ENCODE measurements at regions not wholly inside any gene's neighbourhood (a gene's known extent, or its start where the extent isn't known, plus 50 kb on each side); places are given as distances from the start of the nearest gene placed in this dataset.

GRCh38 chr2:392181-392925 lies 104.5 kb upstream of the ALKAL2 start (continued):
- TF ChIP-seq, protein P1, sequence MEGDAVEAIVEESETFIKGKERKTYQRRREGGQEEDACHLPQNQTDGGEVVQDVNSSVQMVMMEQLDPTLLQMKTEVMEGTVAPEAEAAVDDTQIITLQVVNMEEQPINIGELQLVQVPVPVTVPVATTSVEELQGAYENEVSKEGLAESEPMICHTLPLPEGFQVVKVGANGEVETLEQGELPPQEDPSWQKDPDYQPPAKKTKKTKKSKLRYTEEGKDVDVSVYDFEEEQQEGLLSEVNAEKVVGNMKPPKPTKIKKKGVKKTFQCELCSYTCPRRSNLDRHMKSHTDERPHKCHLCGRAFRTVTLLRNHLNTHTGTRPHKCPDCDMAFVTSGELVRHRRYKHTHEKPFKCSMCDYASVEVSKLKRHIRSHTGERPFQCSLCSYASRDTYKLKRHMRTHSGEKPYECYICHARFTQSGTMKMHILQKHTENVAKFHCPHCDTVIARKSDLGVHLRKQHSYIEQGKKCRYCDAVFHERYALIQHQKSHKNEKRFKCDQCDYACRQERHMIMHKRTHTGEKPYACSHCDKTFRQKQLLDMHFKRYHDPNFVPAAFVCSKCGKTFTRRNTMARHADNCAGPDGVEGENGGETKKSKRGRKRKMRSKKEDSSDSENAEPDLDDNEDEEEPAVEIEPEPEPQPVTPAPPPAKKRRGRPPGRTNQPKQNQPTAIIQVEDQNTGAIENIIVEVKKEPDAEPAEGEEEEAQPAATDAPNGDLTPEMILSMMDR (IDR thresholded peaks at IDR 0.05 in 2 of 3, conservative IDR thresholded peaks at IDR 0.05 in 1 of 3; ENCODE audit: borderline replicate concordance in 1 of 3, insufficient read depth in 1 of 3, low read depth in 2 of 3, low read length in 2 of 3), result no peak
- TF ChIP-seq SRF (IDR thresholded peaks at IDR 0.05; ENCODE audit: low read depth) (no peak), SIN3A (IDR thresholded peaks at IDR 0.05; ENCODE audit: low read depth) (no peak), ATF3 (IDR thresholded peaks at IDR 0.05) (no peak), SP1 (IDR thresholded peaks at IDR 0.05; ENCODE audit: low read depth) (no peak), JUND (IDR thresholded peaks at IDR 0.05) (no peak)

DNA sequence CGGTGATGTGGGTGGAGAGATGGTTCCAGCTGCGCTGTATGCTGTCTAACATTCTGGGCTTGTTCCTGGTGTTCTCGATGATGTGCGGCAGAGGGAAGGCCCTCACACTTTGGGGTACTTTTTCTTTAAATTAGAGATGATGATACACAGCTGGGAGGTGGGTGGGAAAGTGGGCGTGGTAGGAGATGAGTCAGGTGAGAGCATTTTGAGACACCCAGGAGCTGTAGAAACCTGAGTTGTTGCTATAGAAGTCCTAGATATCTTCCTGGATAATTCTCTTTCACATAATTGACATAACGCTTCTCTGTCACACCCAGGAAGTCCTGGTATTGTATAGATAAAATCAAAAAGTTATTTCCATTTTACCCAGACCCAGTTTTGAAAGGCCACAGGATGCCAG lies 103.8 kb upstream of the ALKAL2 start:
- Histone ChIP-seq H3K27ac (ENCODE audit: low read depth, low read length) (no peak overlapping the region), H3K9me2 (ENCODE audit: insufficient read depth) (no peaks in the 10 kb centered on the region), H2AFZ (ENCODE audit: low read depth, low read length, poor library complexity, severe bottlenecking) (no peak overlapping the region), H4K20me1 (ENCODE audit: insufficient read depth) (no peaks in the 10 kb centered on the region), H3K36me3 (ENCODE audit: control insufficient read depth in 1 of 2, insufficient read depth in 2 of 2, low read length in 2 of 2) (no peaks in the 10 kb centered on the region), H3K4me1 (ENCODE audit: control insufficient read depth in 1 of 2, insufficient read depth in 2 of 2, low read length in 2 of 2) (peaks cover 0 to 7% of the 10 kb centered on the region in 2 experiments; a peak in 2 of 4 replicates), H3K4me2 (ENCODE audit: low read length) (no peak overlapping the region), H3K9ac (ENCODE audit: low read length) (no peak overlapping the region), H3K79me2 (ENCODE audit: insufficient read depth, low read length) (no peaks in the 10 kb centered on the region), H3K4me3 (replicated peaks in 1 of 2; ENCODE audit: low read depth in 1 of 2, low read length in 2 of 2) (no peak overlapping the region), H3K9me3 (ENCODE audit: control insufficient read depth in 1 of 2, insufficient read depth in 1 of 2, low read depth in 1 of 2, low read length in 2 of 2) (no peaks in the 10 kb centered on the region), H3K27me3 (ENCODE audit: insufficient read depth, low read length) (no peaks in the 10 kb centered on the region)
- intact Hi-C loops (cut with micrococcal nuclease), result no loop called here
- CTCF ChIA-PET, result no interaction called here
- ATAC-seq (no peak), DNase-seq (ENCODE audit: low read depth, low spot score) (no peak)
- RAD21 ChIA-PET (ENCODE audit: low non-redundant PET in 1 of 2, low total read pairs in 2 of 2, uncharacterized antibody in 2 of 2, unreplicated experiment in 2 of 2), result no interaction called here
- TF ChIP-seq POLR2A (IDR thresholded peaks at IDR 0.05; ENCODE audit: borderline replicate concordance, extremely low read depth, insufficient read depth, insufficient read length), result no peak
- TF ChIP-seq ATF3 (IDR thresholded peaks at IDR 0.05), result no peak
- no peak for TF ChIP-seq JUND (IDR thresholded peaks at IDR 0.05)
- no peak for TF ChIP-seq MAX (IDR thresholded peaks at IDR 0.05)
- no peak for TF ChIP-seq RAD21 (IDR thresholded peaks at IDR 0.05; ENCODE audit: low read depth)
- no peak for TF ChIP-seq SRF (IDR thresholded peaks at IDR 0.05; ENCODE audit: low read depth)
- TF ChIP-seq EZH2 (IDR thresholded peaks at IDR 0.05), result no peak
- TF ChIP-seq, protein P2, sequence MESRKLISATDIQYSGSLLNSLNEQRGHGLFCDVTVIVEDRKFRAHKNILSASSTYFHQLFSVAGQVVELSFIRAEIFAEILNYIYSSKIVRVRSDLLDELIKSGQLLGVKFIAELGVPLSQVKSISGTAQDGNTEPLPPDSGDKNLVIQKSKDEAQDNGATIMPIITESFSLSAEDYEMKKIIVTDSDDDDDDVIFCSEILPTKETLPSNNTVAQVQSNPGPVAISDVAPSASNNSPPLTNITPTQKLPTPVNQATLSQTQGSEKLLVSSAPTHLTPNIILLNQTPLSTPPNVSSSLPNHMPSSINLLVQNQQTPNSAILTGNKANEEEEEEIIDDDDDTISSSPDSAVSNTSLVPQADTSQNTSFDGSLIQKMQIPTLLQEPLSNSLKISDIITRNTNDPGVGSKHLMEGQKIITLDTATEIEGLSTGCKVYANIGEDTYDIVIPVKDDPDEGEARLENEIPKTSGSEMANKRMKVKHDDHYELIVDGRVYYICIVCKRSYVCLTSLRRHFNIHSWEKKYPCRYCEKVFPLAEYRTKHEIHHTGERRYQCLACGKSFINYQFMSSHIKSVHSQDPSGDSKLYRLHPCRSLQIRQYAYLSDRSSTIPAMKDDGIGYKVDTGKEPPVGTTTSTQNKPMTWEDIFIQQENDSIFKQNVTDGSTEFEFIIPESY (IDR thresholded peaks at IDR 0.05; ENCODE audit: extremely low read depth, insufficient replicate concordance, low read length), result no peak
- POLR2A ChIA-PET, result no interaction called here
- no TSS peak for BruUV-seq (replicated peaks)

Data from HCT116 (cell line).